ENCODE measurements at regions not wholly inside any gene's neighbourhood (a gene's known extent, or its start where the extent isn't known, plus 50 kb on each side); places are given as distances from the start of the nearest gene placed in this dataset.

DNA sequence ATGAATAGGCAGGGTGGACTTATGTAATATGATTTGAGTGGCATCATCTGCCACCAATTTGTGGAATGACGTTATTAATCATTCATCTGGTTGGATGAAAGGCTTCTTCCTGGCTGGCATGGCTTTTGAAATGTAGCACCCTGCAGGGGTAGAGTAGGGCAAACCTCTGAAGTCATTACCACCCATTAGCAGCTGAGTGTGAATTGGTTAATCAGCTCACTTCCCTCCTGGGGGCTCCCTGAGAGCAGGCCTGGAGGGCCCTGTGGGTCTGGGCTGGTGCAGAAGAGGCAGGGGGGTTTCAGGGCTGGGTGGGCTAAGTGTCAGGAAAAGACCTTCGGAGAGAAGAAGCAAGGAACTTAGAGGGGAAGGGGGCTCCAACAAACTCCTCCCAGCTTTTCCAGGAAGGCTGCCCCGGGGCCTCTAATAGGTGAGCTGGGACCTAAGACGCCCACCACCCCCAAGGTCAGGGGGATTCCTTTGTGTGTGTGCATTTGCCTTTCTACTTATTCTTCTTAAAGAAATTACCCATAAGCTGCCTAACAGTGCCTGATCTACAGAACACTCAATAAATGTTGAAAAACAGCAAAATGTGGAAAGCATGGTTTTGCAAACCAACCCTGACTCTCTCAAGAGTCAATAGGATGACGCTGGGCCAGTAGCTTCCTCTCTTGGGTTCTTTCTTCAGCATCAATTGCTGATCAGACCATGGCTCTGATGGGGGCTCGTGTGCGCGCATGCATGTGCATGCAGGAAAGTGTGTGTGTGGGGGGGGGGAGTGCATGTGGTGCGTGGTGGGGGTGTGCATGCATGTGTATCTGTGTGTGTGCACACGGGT is 49.7 kb upstream of the ZNF516 start:
- TF ChIP-seq, protein P1, sequence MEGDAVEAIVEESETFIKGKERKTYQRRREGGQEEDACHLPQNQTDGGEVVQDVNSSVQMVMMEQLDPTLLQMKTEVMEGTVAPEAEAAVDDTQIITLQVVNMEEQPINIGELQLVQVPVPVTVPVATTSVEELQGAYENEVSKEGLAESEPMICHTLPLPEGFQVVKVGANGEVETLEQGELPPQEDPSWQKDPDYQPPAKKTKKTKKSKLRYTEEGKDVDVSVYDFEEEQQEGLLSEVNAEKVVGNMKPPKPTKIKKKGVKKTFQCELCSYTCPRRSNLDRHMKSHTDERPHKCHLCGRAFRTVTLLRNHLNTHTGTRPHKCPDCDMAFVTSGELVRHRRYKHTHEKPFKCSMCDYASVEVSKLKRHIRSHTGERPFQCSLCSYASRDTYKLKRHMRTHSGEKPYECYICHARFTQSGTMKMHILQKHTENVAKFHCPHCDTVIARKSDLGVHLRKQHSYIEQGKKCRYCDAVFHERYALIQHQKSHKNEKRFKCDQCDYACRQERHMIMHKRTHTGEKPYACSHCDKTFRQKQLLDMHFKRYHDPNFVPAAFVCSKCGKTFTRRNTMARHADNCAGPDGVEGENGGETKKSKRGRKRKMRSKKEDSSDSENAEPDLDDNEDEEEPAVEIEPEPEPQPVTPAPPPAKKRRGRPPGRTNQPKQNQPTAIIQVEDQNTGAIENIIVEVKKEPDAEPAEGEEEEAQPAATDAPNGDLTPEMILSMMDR (IDR thresholded peaks at IDR 0.05; ENCODE audit: insufficient read depth, low read depth, low read length): no peak
- no peak for TF ChIP-seq EZH2 (IDR thresholded peaks at IDR 0.05; ENCODE audit: insufficient read depth, low read length)

Data from astrocyte (in vitro differentiated cells and primary cell).